ENCODE measurements at regions not wholly inside any gene's neighbourhood (a gene's known extent, or its start where the extent isn't known, plus 50 kb on each side); places are given as distances from the start of the nearest gene placed in this dataset.
"Not testable (repeated sequence)": the region's sequence is repeated elsewhere in the genome, so short reads cannot be mapped to it uniquely, and the experiment has no call there.

DNA sequence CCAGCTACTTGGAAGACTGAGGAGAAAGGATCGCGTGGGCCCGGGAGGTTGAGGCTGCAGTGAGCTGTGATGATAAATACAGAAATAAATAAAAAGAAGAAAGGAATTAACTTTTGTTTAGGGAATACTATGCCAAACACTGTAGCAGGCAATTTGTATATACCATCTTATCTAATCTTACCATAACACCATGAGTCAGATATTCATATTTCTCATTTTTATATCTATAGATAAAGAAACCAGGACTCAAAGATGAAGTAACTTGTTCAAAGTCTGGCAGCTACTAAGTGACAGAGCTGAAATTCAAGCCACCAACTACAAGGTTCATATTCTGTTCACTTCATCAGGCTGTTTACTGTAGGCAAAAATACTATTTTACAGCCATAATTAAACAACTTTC is 119.2 kb upstream of the SLC39A10 start:
- no peak for DNase-seq (ENCODE audit: low spot score)

DNA sequence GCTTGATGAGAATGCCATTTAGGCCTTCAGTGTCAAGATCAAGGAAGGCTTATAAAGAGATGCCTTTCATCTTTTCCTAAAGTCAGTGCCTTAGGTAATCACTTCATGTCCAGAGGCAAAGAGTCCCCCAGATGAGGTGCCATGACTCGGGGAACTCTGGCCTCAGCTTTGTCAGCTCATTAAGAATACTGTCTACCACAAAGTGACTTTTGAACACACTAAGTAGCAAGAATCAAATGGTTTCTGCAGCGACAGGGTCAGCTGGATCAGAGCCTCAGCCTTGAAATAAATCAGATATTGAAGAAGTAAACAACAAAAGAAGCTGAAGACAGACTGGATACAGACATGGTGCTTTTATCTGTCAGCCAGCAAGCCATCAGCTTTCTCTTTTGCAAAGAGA is 120.1 kb upstream of the SLC39A10 start:
- DNase-seq (ENCODE audit: low spot score), result no peak

DNA sequence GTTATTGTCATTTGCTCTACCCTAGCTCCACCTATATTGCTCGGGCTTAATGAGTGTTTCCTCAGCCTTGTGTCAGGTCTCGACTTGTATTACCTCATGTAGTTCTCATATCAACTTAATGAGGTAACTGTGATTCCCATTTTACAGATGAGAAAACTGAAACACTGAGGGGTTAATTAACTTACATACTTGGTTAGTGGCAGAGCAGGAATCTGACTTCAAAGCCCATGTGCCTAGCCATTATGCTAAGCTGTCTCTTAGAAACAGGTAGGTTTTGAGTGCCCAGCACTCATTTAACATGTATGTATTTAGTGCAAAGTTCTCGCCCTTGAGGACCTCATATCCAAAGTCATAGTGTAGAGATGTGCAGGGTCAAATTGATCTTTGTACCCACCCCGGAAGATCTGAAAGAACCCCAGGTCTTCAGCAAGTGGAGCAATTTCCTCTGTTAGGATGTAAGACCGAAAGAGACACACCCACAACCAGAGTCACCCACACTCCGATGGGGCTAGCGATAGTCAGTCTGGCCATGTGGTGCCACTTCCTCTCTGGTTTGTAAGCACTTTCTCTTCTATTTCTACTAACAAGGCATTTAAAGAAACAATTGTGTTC is 121.0 kb upstream of the SLC39A10 start:
- no peak for DNase-seq (ENCODE audit: low spot score)

DNA sequence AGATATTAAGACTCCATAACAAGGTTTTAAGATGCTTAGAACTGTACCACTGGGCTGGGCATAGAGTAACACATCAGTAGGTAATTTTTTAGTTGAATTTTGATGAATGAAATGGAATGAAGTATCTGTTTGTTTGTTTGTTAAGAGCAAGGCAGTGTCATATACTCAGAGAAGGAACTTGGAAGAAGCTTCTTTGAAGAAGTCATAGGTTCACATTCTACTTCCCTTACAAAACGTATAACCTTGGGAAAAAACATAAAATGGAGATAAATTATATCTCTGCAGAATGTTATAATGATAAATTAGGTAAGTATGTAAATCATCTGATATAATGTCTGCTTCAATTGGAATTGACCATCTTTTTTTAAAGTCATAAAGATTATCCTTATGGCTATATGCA is 122.1 kb upstream of the SLC39A10 start:
- no peak for DNase-seq (ENCODE audit: low spot score)

DNA sequence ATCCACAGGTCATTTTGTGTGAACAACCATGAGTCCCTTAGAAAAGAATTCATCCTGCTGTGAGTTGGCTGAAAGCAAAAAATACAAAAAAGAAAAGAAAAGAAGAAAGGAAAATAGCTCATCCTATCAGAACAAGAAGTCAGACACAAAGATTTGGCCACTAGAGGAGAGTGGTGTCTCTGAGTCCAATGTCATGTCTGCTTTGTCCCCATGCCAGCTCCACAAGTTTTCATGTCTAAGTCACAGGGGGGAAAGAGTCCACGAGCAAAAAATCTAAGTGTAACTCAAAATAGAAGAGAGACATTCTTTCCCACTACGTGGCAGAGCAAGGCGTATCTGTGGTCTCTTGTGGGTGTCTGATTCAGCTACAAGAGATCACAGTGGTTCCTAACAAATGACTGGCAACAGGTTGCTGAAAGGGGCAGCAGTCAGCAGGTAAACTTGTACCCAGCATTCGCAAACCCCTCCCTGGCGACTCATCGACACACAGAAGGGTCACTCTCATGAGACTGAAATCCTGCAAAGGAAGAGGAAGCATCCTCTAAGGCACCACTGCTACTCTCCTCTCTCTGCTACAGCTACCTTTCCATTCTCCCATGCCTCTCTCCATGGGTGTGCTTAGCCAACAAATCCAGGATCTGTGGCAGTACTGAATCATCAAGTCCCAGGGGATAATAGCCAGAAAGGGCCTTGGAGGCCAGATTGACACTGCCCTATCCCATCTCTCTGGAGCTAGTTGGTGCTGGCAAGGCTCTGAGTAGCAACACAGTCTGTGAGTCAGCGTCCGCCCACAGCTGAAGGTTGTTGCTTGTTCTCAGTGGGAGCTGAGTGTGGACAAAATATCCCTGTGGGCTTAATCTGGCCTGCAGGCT is 123.0 kb upstream of the SLC39A10 start:
- peak; percentile 91 for DNase-seq (ENCODE audit: low spot score)

DNA sequence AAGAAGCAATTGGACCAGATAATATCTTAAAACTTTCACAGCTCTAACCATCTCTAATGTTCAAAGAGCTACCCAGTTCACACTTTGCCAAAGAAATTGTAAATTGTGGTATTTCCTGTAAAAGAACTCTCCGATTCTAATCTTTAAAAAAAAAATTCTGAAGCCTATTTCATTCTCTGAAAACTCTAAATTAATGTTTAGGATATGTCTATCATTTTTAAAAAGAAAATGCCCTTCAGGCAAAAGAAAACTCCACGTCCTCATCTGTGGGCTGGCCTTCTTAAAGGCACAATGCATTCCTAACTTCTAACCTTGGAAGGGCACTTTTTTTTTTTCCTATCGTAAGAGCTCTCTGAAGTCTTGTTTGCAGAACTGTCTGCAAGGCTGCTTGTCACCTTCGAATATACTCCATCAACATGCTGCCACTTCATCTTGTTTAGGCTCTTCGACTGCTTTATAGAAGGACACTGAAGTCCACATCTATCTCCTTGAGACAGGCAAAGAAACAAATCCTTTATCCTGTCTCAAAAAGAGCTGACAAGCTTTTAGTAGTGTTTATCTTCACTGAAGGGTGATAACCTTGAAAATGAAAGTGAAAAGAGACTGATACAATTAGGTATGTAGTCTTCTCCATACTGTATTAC is 124.3 kb upstream of the SLC39A10 start:
- peak; percentile 18 for DNase-seq (ENCODE audit: low spot score)

DNA sequence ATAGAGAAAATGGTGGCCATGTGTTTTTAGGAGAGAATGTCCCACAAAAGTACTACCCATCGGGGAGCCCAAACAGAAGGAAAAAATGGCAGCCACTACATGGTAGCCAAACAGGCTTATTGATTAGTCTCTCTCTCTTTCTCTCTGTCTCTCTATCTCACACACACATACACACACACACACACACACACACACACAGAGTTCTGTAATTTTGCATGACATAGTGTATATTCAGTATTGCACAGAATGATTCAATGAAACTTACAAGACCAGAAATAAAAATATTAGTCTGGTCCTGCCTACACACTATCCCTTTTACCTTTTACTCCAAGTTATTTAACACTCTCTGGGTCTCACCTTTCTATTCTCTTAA is 124.8 kb upstream of the SLC39A10 start:
- no peak for DNase-seq (ENCODE audit: low spot score)

DNA sequence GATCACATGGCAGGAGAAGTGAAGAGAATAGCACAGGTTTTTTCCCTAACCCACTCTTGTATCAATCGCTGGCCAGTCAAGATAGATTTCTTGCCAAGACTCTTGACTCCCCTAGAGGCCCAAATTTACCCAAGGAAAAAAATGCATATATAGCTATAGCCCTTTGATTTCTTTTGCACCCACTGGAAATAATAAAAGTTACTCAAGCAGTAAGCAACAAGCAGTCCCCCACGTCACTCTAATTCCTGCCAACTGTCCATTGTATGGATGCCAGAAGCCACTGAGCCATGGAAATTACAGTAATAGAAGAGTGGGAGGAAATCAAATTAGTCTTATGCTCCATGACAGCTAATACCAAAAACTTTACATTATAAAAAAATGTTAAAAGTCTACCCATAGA is 125.3 kb upstream of the SLC39A10 start:
- DNase-seq (ENCODE audit: low spot score), result no peak

DNA sequence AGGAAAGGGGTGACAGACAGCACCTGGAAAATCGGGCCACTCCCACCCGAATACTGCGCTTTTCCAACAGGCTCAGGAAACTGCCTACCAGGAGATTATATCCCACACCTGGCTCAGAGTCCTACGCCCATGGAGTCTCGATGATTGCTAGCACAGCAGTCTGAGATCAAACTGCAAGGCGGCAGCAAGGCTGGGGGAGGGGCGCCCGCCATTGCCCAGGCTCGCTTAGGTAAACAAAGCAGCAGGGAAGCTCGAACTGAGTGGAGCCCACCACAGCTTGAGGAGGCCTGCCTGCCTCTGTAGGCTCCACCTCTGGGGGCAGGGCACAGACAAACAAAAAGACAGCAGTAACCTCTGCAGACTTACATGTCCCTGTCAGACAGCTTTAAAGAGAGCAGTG is 133.8 kb upstream of the SLC39A10 start:
- not testable (repeated sequence) for DNase-seq (ENCODE audit: low spot score)

DNA sequence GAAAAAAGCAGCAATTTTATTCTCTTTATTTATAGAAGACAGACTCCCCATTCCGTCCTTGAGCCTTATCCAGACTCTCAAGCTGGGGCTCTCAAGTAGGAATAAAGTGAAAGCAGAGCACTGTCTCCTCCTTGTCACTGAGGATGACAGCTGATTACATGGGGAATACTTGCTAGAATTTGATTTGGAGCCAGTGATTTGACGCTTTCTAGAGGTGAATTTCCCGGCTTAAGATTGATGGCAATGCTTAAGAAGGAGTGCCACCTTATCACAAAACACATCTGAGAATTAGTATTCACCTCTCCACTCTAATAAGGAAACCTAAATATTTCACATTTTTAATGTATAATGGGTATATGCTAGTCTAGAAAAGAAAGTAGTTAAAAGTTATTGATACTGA is 135.4 kb upstream of the SLC39A10 start:
- DNase-seq (ENCODE audit: low spot score), result no peak

DNA sequence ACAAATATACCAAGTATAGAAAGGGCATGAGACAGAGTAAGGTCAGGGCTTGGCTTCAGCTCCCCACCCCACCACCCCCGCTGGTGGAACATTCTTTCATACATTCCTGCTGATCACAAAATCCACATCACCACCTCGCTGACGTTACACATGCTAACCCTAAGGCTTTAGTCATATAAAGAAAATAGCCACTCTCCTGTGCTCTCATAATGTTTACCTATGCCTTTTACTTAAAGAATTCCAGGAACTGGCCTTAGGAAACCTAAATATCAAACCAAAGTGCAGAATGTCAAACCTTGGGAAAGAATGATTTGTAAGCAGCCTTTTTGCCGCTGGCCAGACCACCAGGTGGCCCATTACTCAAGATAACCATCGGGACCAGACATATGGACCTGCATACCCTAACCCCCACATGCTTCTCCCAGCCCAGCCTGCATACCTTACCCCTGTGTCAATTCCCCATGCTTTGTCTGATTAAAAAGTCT is 136.3 kb upstream of the SLC39A10 start:
- DNase-seq (ENCODE audit: low spot score), result peak; percentile 74

DNA sequence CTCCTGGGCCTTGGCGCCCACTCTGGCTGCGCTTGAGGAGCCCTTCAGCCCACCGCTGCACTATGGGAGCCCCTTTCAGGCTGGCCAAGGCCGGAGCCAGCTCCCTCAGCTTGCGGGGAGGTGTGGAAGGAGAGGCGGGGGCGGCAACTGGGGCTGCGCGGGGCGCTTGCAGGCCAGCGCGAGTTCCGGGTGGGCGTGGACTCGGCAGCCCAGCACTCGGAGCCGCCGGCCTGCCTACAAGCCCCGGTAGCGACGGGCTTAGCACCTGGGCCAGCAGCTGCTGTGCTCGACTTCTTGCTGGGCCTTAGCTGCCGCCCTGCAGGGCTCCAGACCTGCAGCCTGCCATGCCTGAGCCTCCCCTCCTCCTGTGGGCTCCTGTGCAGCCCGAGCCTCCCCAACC is 141.5 kb upstream of the SLC39A10 start:
- DNase-seq (ENCODE audit: low spot score), result no peak

DNA sequence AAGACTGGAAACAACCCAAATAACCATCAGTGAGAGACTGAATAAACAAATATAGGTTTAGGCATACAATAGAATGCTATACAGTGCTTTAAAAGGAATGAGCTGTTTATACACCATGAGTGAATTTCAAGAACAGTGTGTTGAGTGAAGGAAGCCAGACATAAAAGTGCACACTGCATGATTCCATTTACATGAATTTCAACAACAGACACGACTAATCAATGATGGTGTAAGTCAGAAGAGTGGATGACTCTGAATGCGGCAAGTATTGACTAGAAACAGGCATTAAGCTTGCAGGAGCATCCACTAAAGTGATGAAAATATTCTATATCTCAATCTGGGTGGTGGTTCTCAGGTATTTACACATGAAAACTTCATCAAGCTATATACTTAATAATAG is 142.7 kb upstream of the SLC39A10 start:
- DNase-seq (ENCODE audit: low spot score), result no peak

DNA sequence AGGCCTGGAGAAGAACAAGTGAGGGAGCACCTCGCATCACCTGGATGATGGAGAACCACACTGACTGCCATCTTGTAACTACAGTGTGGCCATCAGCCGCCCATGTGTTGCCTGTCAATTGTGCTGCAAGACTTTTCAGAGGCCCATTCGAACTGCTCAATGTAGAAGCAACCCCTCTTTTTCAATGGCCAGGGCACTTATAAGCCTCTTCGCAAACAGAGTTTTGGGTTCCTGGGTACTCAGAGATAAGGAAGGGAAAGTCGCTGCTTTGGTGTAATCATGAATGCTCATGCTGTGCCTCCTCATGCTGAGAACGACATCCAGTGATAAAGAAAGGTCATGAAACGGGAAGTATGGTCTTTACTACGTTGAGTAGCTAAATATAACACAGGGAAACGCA is 143.9 kb upstream of the SLC39A10 start:
- no peak for DNase-seq (ENCODE audit: low spot score)

DNA sequence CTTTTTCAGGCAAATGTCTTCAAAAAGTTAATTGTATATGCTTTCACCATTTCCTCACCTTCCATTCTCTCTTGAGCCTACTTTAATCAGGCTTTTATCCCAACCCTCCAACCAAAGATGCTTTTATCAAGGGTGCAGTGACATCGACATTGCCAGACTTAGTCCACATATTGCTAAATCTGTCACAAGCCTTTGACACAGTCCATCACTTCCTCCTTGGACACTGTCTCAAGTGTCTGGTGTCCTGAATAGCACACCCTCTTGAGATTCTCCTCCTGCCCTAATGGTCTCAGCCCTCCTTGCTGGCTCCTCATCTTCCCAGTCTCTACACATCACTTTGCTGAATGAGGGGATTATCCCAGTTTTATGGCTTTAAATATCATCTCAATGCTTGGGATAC is 147.5 kb upstream of the SLC39A10 start:
- DNase-seq (ENCODE audit: low spot score), result no peak

DNA sequence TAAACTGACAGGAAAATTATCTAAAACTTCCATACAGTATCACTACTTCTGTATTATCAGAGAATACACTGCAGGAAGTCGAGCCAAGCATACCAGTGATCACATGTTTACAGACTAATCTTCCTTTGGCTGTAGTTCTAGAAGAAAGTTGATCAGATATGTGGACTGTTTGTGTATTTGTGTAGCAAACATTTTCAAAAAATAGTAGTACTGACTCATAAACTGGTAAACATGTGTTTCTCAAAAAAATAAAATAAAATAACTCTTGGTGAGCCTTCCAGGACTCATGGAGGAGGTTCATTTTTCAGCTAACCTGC is 148.9 kb upstream of the SLC39A10 start:
- no peak for DNase-seq (ENCODE audit: low spot score)

DNA sequence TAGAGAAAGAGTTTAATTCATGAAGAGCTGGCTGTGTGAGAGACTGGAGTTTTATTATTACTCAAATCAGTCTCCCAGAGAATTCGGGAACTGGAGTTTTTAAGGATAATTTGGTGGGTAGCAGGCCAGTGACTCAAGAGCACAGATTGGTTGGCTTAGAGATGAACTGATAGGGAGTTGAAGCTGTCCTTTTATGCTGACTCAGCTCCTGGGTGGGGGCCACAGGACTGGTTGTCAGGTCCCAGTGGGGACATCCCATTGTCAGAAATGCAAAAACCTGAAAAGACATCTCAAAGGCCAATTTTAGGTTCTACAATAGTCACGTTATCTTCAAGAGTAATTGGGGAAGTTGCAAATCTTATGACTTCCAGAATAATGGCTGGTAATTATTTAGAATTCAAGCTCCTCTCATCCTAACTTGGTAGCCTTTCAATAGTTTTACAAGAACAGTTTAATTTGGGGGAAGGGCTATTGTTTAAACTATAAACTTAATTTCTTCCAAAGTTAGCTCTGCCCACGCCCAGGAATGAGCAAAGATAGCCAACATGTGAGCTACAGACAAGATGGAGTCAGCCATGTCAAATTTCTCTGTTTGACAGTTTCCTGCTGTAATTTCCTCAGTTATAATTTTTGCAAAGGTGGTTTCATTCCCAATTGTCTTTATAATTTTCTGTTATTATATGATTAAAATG is 149.4 kb upstream of the SLC39A10 start:
- no peak for DNase-seq (ENCODE audit: low spot score)

DNA sequence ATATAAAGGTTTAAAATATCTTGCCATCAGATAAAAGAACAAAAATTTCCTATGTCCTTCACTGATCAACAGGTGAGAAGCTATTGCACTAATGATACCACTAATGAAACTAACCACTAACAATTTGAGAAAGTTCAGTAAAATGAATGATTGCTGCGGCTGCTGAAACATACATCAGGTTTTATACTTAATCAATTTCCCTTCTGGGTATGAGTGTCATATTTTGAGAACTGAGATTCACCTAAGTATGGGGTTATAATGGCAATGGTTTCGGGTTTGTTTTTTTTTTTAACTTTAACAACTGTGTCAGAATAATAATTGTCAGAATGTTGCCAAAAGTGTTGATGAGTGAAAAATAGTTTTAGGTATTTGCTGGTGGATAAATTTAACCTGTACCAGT is 151.3 kb upstream of the SLC39A10 start:
- no peak for DNase-seq (ENCODE audit: low spot score)

DNA sequence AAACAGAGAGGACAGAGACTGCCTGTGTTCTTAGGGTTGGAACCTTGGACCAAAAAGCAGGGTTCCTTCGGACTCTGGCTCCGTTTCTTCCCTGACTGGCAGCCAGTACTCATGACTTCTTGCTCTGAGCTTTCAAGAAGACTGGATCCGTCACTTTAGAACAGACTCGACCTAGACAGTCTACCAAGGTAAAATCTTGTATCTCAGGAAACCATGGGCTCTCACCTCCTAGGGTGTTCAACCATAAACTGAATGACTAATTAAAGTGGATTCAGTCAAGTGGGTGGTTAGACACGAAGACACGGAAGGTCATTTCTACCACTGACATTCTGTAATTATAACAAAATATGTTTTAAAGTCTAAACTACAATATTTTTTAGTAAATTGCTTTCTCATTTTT is 153.8 kb upstream of the SLC39A10 start:
- no peak for DNase-seq (ENCODE audit: low spot score)

DNA sequence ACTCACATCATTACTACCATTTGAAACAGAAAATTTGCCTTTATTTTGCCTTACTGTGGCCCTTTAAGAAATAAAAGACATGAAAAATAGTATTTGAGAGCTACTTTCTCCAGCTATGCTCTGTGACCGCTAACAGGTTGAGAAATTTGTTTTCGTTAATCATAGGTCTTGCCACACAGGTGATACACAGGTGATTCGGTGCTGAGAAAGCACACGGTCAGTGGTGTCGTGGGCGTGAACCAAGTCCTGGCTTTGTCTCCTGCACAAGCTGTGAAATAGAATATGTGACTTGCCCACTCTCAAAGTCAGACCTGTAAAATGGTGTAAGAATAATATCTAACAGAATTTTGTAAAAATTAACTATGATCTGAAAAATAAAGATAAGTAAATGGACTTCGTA is 155.3 kb upstream of the SLC39A10 start:
- DNase-seq (ENCODE audit: low spot score), result no peak

DNA sequence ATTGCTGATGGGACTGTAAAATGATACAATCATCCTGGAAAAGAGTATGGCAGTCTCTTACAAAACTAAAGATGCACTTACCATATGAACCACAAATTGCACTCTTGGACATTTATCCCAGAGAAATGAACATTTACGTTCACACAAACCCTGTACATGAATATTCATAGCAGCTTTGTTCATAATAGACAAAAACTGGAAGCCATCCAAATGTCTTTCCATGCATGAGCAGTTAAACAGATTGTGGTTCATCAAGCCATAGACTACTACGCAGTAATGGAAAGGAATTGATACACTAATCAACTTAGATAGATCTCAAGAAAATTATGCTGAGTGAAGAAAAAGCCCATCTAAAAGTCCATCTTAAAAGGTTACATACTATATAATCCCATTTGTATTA is 156.1 kb upstream of the SLC39A10 start:
- DNase-seq (ENCODE audit: low spot score), result no peak

DNA sequence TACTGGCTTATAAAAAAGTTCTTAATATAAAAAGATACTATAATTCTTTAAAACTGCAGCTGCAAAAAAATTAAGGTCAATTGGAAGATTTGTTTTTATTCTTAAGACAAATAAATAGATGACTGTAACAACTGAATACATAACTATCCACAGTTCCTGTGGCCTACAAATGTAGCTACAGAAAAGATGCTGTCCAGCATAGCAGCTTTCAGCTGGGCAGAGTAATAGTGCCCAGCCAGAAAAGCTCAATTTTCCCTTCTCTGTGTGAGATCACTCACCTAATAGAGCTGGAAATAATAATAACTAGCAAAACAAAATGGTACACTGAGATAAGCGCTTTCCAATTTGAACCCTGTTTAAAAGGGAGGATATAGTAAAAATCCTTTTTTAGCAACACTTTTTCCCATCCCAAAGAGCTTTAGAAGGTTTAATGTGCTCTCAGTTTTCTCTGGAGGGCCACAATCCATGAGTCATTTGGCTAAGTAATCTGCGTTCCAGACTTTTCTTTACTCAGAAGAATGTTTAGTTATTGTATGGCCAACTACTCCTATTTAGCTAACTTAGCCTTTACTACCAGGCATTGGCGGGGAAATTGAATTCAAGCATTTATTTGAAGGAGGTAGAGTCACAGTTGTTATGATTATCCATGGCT is 158.1 kb upstream of the SLC39A10 start:
- no peak for DNase-seq (ENCODE audit: low spot score)
